ENCODE measurements at regions not wholly inside any gene's neighbourhood (a gene's known extent, or its start where the extent isn't known, plus 50 kb on each side); places are given as distances from the start of the nearest gene placed in this dataset.

DNA sequence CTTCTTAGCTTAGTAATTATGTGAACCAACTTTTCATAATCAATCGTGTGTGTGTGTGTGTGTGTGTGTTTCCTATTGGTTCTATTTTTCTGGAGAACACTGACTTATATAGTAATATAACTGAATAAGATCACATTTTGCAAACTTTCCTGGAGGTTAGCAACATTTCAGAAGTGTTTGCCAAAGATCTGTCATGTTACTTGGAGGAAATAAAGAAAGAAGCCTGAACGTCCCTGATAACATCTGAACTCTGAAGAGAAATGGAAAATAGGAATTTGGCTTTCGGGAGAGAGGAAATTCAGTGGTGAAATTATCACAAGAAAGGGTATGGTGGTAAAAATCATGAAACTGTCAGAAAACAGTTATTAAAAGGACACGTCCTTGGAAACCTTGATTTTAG, 984.4 kb upstream of the AUTS2 start (continued):
- TF ChIP-seq, protein P1, sequence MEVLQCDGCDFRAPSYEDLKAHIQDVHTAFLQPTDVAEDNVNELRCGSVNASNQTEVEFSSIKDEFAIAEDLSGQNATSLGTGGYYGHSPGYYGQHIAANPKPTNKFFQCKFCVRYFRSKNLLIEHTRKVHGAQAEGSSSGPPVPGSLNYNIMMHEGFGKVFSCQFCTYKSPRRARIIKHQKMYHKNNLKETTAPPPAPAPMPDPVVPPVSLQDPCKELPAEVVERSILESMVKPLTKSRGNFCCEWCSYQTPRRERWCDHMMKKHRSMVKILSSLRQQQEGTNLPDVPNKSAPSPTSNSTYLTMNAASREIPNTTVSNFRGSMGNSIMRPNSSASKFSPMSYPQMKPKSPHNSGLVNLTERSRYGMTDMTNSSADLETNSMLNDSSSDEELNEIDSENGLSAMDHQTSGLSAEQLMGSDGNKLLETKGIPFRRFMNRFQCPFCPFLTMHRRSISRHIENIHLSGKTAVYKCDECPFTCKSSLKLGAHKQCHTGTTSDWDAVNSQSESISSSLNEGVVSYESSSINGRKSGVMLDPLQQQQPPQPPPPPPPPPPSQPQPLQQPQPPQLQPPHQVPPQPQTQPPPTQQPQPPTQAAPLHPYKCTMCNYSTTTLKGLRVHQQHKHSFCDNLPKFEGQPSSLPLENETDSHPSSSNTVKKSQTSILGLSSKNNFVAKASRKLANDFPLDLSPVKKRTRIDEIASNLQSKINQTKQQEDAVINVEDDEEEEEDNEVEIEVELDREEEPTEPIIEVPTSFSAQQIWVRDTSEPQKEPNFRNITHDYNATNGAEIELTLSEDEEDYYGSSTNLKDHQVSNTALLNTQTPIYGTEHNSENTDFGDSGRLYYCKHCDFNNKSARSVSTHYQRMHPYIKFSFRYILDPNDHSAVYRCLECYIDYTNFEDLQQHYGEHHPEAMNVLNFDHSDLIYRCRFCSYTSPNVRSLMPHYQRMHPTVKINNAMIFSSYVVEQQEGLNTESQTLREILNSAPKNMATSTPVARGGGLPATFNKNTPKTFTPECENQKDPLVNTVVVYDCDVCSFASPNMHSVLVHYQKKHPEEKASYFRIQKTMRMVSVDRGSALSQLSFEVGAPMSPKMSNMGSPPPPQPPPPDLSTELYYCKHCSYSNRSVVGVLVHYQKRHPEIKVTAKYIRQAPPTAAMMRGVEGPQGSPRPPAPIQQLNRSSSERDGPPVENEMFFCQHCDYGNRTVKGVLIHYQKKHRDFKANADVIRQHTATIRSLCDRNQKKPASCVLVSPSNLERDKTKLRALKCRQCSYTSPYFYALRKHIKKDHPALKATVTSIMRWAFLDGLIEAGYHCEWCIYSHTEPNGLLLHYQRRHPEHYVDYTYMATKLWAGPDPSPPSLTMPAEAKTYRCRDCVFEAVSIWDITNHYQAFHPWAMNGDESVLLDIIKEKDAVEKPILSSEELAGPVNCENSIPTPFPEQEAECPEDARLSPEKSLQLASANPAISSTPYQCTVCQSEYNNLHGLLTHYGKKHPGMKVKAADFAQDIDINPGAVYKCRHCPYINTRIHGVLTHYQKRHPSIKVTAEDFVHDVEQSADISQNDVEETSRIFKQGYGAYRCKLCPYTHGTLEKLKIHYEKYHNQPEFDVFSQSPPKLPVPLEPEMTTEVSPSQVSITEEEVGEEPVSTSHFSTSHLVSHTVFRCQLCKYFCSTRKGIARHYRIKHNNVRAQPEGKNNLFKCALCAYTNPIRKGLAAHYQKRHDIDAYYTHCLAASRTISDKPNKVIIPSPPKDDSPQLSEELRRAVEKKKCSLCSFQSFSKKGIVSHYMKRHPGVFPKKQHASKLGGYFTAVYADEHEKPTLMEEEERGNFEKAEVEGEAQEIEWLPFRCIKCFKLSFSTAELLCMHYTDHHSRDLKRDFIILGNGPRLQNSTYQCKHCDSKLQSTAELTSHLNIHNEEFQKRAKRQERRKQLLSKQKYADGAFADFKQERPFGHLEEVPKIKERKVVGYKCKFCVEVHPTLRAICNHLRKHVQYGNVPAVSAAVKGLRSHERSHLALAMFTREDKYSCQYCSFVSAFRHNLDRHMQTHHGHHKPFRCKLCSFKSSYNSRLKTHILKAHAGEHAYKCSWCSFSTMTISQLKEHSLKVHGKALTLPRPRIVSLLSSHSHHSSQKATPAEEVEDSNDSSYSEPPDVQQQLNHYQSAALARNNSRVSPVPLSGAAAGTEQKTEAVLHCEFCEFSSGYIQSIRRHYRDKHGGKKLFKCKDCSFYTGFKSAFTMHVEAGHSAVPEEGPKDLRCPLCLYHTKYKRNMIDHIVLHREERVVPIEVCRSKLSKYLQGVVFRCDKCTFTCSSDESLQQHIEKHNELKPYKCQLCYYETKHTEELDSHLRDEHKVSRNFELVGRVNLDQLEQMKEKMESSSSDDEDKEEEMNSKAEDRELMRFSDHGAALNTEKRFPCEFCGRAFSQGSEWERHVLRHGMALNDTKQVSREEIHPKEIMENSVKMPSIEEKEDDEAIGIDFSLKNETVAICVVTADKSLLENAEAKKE (CRISPR knock-in tag; IDR thresholded peaks at IDR 0.05), result no peak
- no peak for TF ChIP-seq NANOG (IDR thresholded peaks at IDR 0.05; ENCODE audit: borderline replicate concordance)
- TF ChIP-seq STAT1 (IDR thresholded peaks at IDR 0.05; ENCODE audit: unreplicated experiment), result no peak
- no peak for TF ChIP-seq POLR2AphosphoS5 (IDR thresholded peaks at IDR 0.05; ENCODE audit: low read depth)
- no peak for TF ChIP-seq ZNF331 (CRISPR knock-in tag; IDR thresholded peaks at IDR 0.05; ENCODE audit: low read depth)

- Histone ChIP-seq H3F3A (replicated peaks; ENCODE audit: low read depth) (no peaks in the 10 kb centered on the region), H3K4me2 (no peak overlapping the region), H3K4me1 (ENCODE audit: insufficient read depth) (no peaks in the 10 kb centered on the region), H3K79me2 (replicated peaks; ENCODE audit: insufficient read depth) (no peaks in the 10 kb centered on the region), H2AFZ (no peak overlapping the region), H4K20me1 (replicated peaks; ENCODE audit: insufficient read depth) (no peaks in the 10 kb centered on the region), H3K27ac (ENCODE audit: low read depth) (no peak overlapping the region), H3K27me3 (ENCODE audit: insufficient read depth) (no peaks in the 10 kb centered on the region), H3K9me2 (ENCODE audit: insufficient read depth) (no peaks in the 10 kb centered on the region), H3K4me3 (no peak overlapping the region), H3K36me3 (ENCODE audit: insufficient read depth) (peaks cover 10% of the 10 kb centered on the region)
- Mint-ChIP-seq H3K27me3 (ENCODE audit: insufficient read depth, low read depth, poor library complexity) (peaks cover 6% of the 10 kb centered on the region), H3K4me1 (no peaks in the 10 kb centered on the region), H3K36me3 (ENCODE audit: low read depth) (peaks cover 40% of the 10 kb centered on the region), H3K27ac (no peak overlapping the region), H3K9me3 (peaks cover 98% of the 10 kb centered on the region), H3K4me3 (no peak overlapping the region)
- TF ChIP-seq STAT1 (IDR thresholded peaks at IDR 0.05; ENCODE audit: unreplicated experiment), result no peak
- DNase-seq (ENCODE audit: low spot score) (no peak), ATAC-seq (no peak)
Observed at GRCh38 chr7:68619526-68619925, 978.7 kb upstream of the AUTS2 start.

GRCh38 chr7:68622500-68622899, 975.8 kb upstream of the AUTS2 start:
- no peak overlapping the region for H3K4me3 Mint-ChIP-seq
- H3K27me3 Mint-ChIP-seq (ENCODE audit: insufficient read depth, low read depth, poor library complexity), result no peaks in the 10 kb centered on the region
- H3K36me3 Mint-ChIP-seq (ENCODE audit: low read depth), result peaks cover 42% of the 10 kb centered on the region
- TF ChIP-seq POLR2AphosphoS5 (IDR thresholded peaks at IDR 0.05; ENCODE audit: low read depth) (no peak), JUNB (IDR thresholded peaks at IDR 0.05; ENCODE audit: unreplicated experiment) (no peak), REST (IDR thresholded peaks at IDR 0.05; ENCODE audit: unreplicated experiment) (no peak), STAT1 (IDR thresholded peaks at IDR 0.05; ENCODE audit: unreplicated experiment) (no peak), CREB1 (CRISPR knock-in tag; IDR thresholded peaks at IDR 0.05; ENCODE audit: low read depth) (no peak), ZNF114 (CRISPR knock-in tag; IDR thresholded peaks at IDR 0.05) (no peak), CTCF (conservative IDR thresholded peaks at IDR 0.05; ENCODE audit: low read depth in 2 of 2) (no peak)

More at GRCh38 chr7:68622500-68622899, 975.8 kb upstream of the AUTS2 start:
- Histone ChIP-seq H3F3A (replicated peaks; ENCODE audit: low read depth) (no peaks in the 10 kb centered on the region), H3K4me1 (ENCODE audit: insufficient read depth) (no peaks in the 10 kb centered on the region), H2AFZ (no peak overlapping the region), H3K36me3 (ENCODE audit: insufficient read depth) (peaks cover 8% of the 10 kb centered on the region), H3K79me2 (replicated peaks; ENCODE audit: insufficient read depth) (no peaks in the 10 kb centered on the region), H3K27ac (ENCODE audit: low read depth) (no peak overlapping the region), H4K20me1 (replicated peaks; ENCODE audit: insufficient read depth) (no peaks in the 10 kb centered on the region), H3K27me3 (ENCODE audit: insufficient read depth) (no peaks in the 10 kb centered on the region), H3K9me2 (ENCODE audit: insufficient read depth) (no peaks in the 10 kb centered on the region), H3K4me2 (no peak overlapping the region), H3K4me3 (no peak overlapping the region)
- no peak for DNase-seq (ENCODE audit: low spot score)
- H3K4me1 Mint-ChIP-seq, result no peaks in the 10 kb centered on the region
- H3K9me3 Mint-ChIP-seq, result peaks cover 94% of the 10 kb centered on the region
- H3K27ac Mint-ChIP-seq, result no peak overlapping the region
- no peak for ATAC-seq
